Brain microvascular endothelial cell (primary cell): ENCODE measurements at regions not wholly inside any gene's neighbourhood (a gene's known extent, or its start where the extent isn't known, plus 50 kb on each side); places are given as distances from the start of the nearest gene placed in this dataset.

Experiments used
- DNase-seq: peaks from one replicate; pipeline ENCODE4 v3.0.0-alpha.2; 2020
- H3K27ac ChIP-seq: fragments of 250-450 bp; sonication (Bioruptor Pico); 2 replicates; pipeline ENCODE4 v1.5.1; 2020; ENCODE audit warnings: mild to moderate bottlenecking, moderate library complexity
- H3K27me3 ChIP-seq: fragments of 250-450 bp; sonication (Bioruptor Pico); replicated peaks from 2 replicates; pipeline ENCODE4 v1.5.1; 2020; ENCODE audit warnings: mild to moderate bottlenecking
- H3K36me3 ChIP-seq: fragments of 250-450 bp; sonication (Bioruptor Pico); replicated peaks from 2 replicates; pipeline ENCODE4 v1.5.1; 2020; ENCODE audit warnings: mild to moderate bottlenecking
- H3K4me3 ChIP-seq: 2 replicates; pipeline ENCODE4 v1.5.1; 2011; ENCODE audit warnings: low read depth, mild to moderate bottlenecking, control low read depth, low read length, moderate library complexity
- in situ Hi-C: cut with HindIII; loops from 2 replicates; pipeline ENCODE4 v1.10.0; 2017; ENCODE audit warnings: low sequenced_read_pairs, low pct_ligation_motif_present
- TF ChIP-seq, protein P1 (sequence below): IDR thresholded peaks from 2 replicates; pipeline ENCODE4 v1.5.1; 2011; ENCODE audit warnings: low read depth, mild to moderate bottlenecking, moderate library complexity, low read length, control low read depth, inconsistent platforms; ENCODE audit errors: missing control alignments

DNA sequence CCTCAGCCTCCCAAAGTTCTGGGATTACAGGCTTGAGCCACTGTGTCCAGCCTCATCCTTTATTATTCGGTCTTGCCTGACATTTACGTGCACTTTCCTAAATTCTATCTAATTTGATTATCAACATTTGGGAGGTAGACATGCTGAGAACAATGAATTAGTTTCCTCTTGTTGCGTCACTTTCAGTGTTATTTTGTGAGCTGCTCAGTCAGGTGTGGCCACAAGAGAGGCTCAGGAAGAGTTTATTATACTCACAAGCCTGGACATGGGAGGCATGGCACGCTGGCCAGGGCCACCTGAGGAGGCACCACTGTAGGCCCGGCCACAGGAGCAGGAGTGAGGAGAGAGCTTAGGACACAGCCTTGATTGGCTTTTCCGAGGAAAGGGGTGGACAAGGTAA is 59.7 kb upstream of the RBFOX2 start:
- H3K4me3 ChIP-seq = no peak overlapping the region
- H3K27ac ChIP-seq = no peak overlapping the region
- TF ChIP-seq, protein P1, sequence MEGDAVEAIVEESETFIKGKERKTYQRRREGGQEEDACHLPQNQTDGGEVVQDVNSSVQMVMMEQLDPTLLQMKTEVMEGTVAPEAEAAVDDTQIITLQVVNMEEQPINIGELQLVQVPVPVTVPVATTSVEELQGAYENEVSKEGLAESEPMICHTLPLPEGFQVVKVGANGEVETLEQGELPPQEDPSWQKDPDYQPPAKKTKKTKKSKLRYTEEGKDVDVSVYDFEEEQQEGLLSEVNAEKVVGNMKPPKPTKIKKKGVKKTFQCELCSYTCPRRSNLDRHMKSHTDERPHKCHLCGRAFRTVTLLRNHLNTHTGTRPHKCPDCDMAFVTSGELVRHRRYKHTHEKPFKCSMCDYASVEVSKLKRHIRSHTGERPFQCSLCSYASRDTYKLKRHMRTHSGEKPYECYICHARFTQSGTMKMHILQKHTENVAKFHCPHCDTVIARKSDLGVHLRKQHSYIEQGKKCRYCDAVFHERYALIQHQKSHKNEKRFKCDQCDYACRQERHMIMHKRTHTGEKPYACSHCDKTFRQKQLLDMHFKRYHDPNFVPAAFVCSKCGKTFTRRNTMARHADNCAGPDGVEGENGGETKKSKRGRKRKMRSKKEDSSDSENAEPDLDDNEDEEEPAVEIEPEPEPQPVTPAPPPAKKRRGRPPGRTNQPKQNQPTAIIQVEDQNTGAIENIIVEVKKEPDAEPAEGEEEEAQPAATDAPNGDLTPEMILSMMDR = no peak
- H3K27me3 ChIP-seq = no peaks in the 10 kb centered on the region
- in situ Hi-C loops = no loop called here
- DNase-seq = no peak
- no peaks in the 10 kb centered on the region for H3K36me3 ChIP-seq

- Histone ChIP-seq H3K27me3 (no peaks in the 10 kb centered on the region), H3K4me3 (no peak overlapping the region), H3K36me3 (no peaks in the 10 kb centered on the region), H3K27ac (no peak overlapping the region)
- DNase-seq = no peak
- TF ChIP-seq, protein P1 = no peak
- in situ Hi-C loops = no loop called here
Observed at GRCh38 chr22:36087784-36088183, 59.2 kb upstream of the RBFOX2 start.

DNA sequence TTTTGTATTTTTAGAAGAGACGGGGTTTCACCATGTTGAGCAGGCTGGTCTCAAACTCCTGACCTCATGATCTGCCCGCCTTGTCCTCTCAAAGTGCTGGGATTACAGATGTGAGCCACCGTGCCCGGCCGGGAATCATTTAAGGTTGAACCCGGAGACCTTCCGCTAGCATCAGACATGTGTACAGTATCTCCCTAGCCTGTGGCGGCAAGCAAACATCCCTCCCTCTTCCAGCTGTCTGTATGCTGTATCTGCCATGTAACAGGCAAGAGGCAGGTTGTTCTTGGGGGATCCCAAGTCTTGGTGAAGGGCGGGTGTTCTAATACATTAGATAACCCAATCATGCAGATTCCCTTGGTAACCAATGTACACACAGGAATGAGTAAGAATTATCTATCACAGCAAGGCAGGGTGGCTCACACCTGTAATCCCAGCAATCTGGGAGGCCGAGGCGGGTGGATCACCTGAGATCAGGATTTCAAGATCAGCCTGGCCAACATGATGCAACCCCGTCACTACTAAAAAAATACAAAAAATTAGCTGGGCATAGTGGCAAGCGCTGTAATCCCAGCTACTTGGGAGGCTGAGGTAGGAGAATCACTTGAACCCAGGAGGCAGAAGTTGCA is 58.1 kb upstream of the RBFOX2 start:
- Histone ChIP-seq H3K27ac (no peak overlapping the region), H3K4me3 (no peak overlapping the region), H3K36me3 (no peaks in the 10 kb centered on the region), H3K27me3 (no peaks in the 10 kb centered on the region)
- DNase-seq = no peak
- TF ChIP-seq, protein P1 = no peak
- in situ Hi-C loops = no loop called here

DNA sequence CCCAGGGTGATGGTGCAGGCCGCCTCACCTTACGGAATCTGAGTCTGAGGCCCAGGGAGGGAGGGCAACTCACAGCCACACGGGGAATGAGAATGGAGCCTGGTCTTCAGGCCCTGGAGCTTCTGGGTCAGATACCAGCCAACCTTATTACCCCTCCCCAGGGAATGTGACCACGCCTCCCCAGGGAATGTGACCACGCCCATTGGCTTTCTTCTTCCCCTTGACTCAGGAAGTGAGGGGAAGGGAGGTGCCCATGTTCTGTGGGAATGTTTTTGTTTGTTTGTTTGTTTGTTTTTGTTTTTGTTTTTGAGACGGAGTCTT is 57.5 kb upstream of the RBFOX2 start:
- Histone ChIP-seq H3K27me3 (no peaks in the 10 kb centered on the region), H3K4me3 (no peak overlapping the region), H3K36me3 (no peaks in the 10 kb centered on the region), H3K27ac (no peak overlapping the region)
- in situ Hi-C loops = no loop called here
- TF ChIP-seq, protein P1 = no peak
- no peak for DNase-seq

GRCh38 chr22:36085476-36086169 is 57.0 kb upstream of the RBFOX2 start:
- DNase-seq = no peak
- no peak overlapping the region for H3K4me3 ChIP-seq
- H3K27ac ChIP-seq = no peak overlapping the region
- in situ Hi-C loops = no loop called here
- no peaks in the 10 kb centered on the region for H3K36me3 ChIP-seq
- TF ChIP-seq, protein P1 = no peak
- no peaks in the 10 kb centered on the region for H3K27me3 ChIP-seq

GRCh38 chr22:36084717-36085116 is 56.1 kb upstream of the RBFOX2 start:
- H3K4me3 ChIP-seq = no peak overlapping the region
- no peaks in the 10 kb centered on the region for H3K27me3 ChIP-seq
- H3K27ac ChIP-seq = no peak overlapping the region
- in situ Hi-C loops = no loop called here
- TF ChIP-seq, protein P1 = no peak
- H3K36me3 ChIP-seq = no peaks in the 10 kb centered on the region
- DNase-seq = no peak
